Superior temporal gyrus (tissue), 1 donor: ENCODE measurements at regions not wholly inside any gene's neighbourhood (a gene's known extent, or its start where the extent isn't known, plus 50 kb on each side); places are given as distances from the start of the nearest gene placed in this dataset.

Experiments
- DNase-seq: peaks from one replicate; pipeline ENCODE4 v3.0.0-alpha.2; 2016; ENCODE audit errors: extremely low spot score

GRCh38 chr2:71791501-71792135 lies 338.3 kb downstream of the DYSF start:
- no peak for DNase-seq

- no peak for DNase-seq
Observed at GRCh38 chr2:71791061-71791450, 337.7 kb downstream of the DYSF start.

- no peak for DNase-seq
Observed at GRCh38 chr2:71790226-71791060, 337.1 kb downstream of the DYSF start.

GRCh38 chr2:71789556-71790204 lies 336.3 kb downstream of the DYSF start:
- no peak for DNase-seq

- DNase-seq = no peak
Observed at GRCh38 chr2:71788601-71789240, 335.4 kb downstream of the DYSF start.

- DNase-seq = no peak
Observed at GRCh38 chr2:71788186-71788525, 334.8 kb downstream of the DYSF start.

- no peak for DNase-seq
Observed at GRCh38 chr2:71787476-71788185, 334.3 kb downstream of the DYSF start.

GRCh38 chr2:71787108-71787415 lies 333.7 kb downstream of the DYSF start:
- DNase-seq = no peak

- DNase-seq = no peak
Observed at GRCh38 chr2:71786291-71787107, 333.1 kb downstream of the DYSF start.

GRCh38 chr2:71785516-71785981 lies 332.2 kb downstream of the DYSF start:
- no peak for DNase-seq

GRCh38 chr2:71784734-71785511 lies 331.6 kb downstream of the DYSF start:
- DNase-seq = no peak

GRCh38 chr2:71783815-71784214 lies 330.5 kb downstream of the DYSF start:
- no peak for DNase-seq

GRCh38 chr2:71783215-71783614 lies 329.9 kb downstream of the DYSF start:
- no peak for DNase-seq

GRCh38 chr2:71782323-71782722 lies 329.0 kb downstream of the DYSF start:
- no peak for DNase-seq

- DNase-seq = no peak
Observed at GRCh38 chr2:71781695-71782228, 328.4 kb downstream of the DYSF start.

GRCh38 chr2:71780162-71780561 lies 326.8 kb downstream of the DYSF start:
- DNase-seq = no peak

- DNase-seq = no peak
Observed at GRCh38 chr2:71779774-71780105, 326.4 kb downstream of the DYSF start.

GRCh38 chr2:71778936-71779773 lies 325.8 kb downstream of the DYSF start:
- DNase-seq = peak; percentile 15

- DNase-seq = no peak
Observed at GRCh38 chr2:71778514-71778913, 325.2 kb downstream of the DYSF start.
